Fibroblast of mammary gland (primary cell): ENCODE measurements at regions not wholly inside any gene's neighbourhood (a gene's known extent, or its start where the extent isn't known, plus 50 kb on each side); places are given as distances from the start of the nearest gene placed in this dataset.

Experiments
- DNase-seq: peaks from one replicate; pipeline ENCODE4 v3.0.0-alpha.2; 2010; ENCODE audit warnings: low read depth
- H3K4me3 ChIP-seq: 2 replicates; pipeline ENCODE4 v1.5.1; 2011; ENCODE audit warnings: low read depth, mild to moderate bottlenecking, low read length, moderate library complexity; ENCODE audit not compliant: control insufficient read depth
- CTCF ChIP-seq: conservative IDR thresholded peaks from 2 replicates; pipeline ENCODE4 v1.5.1; 2011; ENCODE audit warnings: low read depth, low read length, inconsistent platforms; ENCODE audit not compliant: control insufficient read depth, insufficient read depth

DNA sequence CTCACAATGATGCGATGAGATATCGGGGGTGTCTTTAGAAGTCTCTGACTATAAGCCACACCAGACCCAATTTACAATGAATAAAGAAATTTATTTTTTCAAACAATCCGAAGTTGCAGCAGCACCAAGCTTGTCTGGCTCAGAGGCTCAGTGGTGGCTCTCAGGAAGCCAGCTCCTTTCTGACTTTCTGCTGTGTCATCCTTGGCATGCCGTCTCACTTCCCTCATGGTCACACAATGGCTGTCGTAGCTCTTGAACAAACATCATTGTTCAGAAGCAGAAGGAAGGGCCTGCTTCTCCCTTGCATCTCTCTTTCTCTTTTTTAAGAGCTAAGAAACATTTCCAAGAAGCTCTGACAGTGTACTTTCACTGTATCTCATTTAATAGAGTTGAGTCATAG, 299.0 kb downstream of the DOK5 start:
- DNase-seq = no peak
- no peak overlapping the region for H3K4me3 ChIP-seq
- TF ChIP-seq CTCF = no peak

- TF ChIP-seq CTCF = no peak
- no peak for DNase-seq
- no peak overlapping the region for H3K4me3 ChIP-seq
Measured at GRCh38 chr20:54773643-54774000, 298.2 kb downstream of the DOK5 start.

DNA sequence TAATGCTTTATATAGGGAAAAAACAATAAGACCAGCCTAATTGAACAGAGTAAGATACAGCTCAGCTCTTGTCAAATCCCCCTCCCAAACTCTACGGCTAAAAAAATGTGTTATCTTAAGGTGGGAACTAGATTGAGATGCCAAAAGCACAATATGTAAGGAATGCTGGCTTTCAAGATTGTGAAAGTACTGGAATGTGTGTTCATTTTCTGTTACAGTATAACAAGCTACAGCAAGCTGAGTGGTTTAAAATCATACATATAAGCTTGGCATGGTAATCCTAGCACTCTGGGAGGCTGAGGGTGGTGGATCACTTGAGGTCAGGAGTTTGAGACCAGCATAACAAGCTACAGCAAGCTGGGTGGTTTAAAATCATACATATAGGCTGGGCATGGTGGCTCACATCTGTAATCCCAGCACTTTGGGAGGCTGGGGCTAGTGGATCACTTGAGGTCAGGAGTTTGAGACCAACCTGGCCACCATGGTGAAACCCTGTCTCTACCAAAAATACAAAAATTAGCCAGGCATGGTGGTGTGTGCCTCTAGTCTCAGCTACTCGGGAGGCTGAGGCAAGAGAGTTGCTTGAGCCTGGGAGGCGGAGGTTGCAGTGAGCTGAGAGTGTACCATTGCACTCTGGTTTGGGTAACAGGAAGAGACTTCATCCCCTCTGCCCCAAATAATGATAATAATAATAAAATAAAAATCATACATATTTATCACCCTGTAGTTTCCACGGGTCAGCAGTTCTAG, 297.7 kb downstream of the DOK5 start:
- no peak for TF ChIP-seq CTCF
- no peak overlapping the region for H3K4me3 ChIP-seq
- DNase-seq = no peak

DNA sequence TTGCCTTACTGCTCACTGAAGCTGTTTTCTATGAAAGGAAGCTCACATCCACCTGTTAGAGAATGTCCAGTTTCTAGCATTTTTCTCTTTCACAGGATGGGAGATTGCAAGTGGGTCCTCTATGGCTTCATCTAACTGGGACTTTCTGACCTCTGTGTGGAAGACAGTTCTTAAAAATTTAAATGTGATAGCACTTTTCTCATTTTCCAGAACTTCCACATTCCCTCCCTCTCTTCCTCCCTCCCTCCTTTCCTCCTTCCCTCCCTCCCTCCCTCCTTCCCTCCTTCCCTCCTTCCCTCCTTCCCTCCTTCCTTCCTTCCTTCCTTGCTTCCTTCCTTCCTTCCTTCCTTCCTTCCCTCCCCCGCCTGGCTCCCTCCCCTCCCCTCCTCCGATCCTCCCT, 291.1 kb downstream of the DOK5 start:
- H3K4me3 ChIP-seq = no peak overlapping the region
- no peak for TF ChIP-seq CTCF
- DNase-seq = no peak

GRCh38 chr20:54763366-54763765, 288.0 kb downstream of the DOK5 start:
- TF ChIP-seq CTCF = no peak

DNA sequence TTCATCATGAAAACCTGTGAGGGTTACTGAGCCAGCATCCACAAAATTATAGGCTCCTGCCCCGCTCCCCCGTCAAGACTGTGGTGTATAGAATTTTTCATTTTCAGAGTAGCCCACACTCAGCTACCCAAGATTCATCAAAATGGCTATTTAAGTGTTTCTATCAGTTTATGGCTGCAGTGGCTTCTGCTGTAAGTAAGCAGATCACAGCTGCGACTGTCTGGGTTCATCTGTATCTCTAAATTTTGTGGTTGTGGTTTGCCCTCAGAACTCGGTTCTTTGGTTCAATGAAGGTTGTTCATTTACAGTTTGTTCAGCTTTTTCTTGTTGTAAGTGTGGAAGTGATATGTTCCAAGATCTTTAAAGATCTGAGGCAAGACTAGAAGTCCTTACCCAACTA, 284.2 kb downstream of the DOK5 start:
- DNase-seq = no peak
- TF ChIP-seq CTCF = no peak
- no peak overlapping the region for H3K4me3 ChIP-seq

More at GRCh38 chr20:54763366-54763765, 288.0 kb downstream of the DOK5 start:
- DNase-seq = no peak
- no peak overlapping the region for H3K4me3 ChIP-seq

GRCh38 chr20:54746796-54747195, 271.4 kb downstream of the DOK5 start:
- no peak for TF ChIP-seq CTCF
- no peak overlapping the region for H3K4me3 ChIP-seq

More at GRCh38 chr20:54746796-54747195, 271.4 kb downstream of the DOK5 start:
- DNase-seq = no peak
